Upper lobe of left lung (tissue), 4 donors: ENCODE measurements at regions not wholly inside any gene's neighbourhood (a gene's known extent, or its start where the extent isn't known, plus 50 kb on each side); places are given as distances from the start of the nearest gene placed in this dataset.

Experiments used
- CTCF ChIP-seq, 6 experiments: fragments of 450-650 bp in 4 of 6; fragments of 200-600 bp in 2 of 6; sonication (generic) in 2 of 6; IDR thresholded peaks; one replicate each; pipeline ENCODE4 v1.5.1; 2016 to 2019; ENCODE audit warnings: antibody characterized with exemption in 6 of 6
- POLR2A ChIP-seq, 4 donors: fragments of 450-650 bp; IDR thresholded peaks; one replicate each; pipeline ENCODE4 v1.5.1; 2016 to 2017; ENCODE audit warnings: antibody characterized with exemption in 4 of 4, mild to moderate bottlenecking in 2 of 4

GRCh38 chr2:23158306-23158705 lies 226.7 kb upstream of the KLHL29 start:
- no peak for TF ChIP-seq CTCF (IDR thresholded peaks at IDR 0.05)
- no peak for TF ChIP-seq POLR2A (IDR thresholded peaks at IDR 0.05)
